ENCODE measurements at regions not wholly inside any gene's neighbourhood (a gene's known extent, or its start where the extent isn't known, plus 50 kb on each side); places are given as distances from the start of the nearest gene placed in this dataset.

DNA sequence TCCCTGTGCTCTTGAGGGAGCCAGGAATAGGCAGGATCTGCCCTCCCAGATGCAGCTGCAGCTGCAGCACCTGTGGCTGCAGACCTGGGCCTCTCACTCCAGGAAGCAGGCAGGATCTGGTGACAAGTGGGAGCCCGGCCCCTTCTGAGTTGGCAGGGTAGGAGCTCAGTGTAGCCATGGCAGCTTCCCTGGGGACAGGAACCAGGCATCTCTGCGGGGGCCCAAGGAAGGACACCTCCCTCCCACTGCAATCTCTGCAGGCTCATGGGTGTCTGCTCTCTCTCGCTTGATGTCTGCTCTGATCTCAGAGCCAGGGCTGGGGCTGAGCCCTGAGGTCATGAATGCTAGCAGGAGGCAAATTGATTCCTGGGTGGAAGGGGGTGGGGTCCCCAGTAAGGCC is 592.5 kb upstream of the CA10 start:
- DNase-seq (ENCODE audit: insufficient read length, low spot score) (no peak), FAIRE-seq (no peak)
- TF ChIP-seq CTCF (IDR thresholded peaks at IDR 0.05; ENCODE audit: insufficient read depth, missing control alignments), result no peak

- FAIRE-seq (no peak), DNase-seq (ENCODE audit: insufficient read length, low spot score) (no peak)
- no peak for TF ChIP-seq CTCF (IDR thresholded peaks at IDR 0.05; ENCODE audit: insufficient read depth, missing control alignments)
Observed at GRCh38 chr17:52744179-52744578, 585.7 kb upstream of the CA10 start.

- DNase-seq (ENCODE audit: insufficient read length, low spot score) (no peak), FAIRE-seq (no peak)
- TF ChIP-seq CTCF (IDR thresholded peaks at IDR 0.05; ENCODE audit: insufficient read depth, missing control alignments), result no peak
Observed at GRCh38 chr17:52740006-52740405, 581.5 kb upstream of the CA10 start.

DNA sequence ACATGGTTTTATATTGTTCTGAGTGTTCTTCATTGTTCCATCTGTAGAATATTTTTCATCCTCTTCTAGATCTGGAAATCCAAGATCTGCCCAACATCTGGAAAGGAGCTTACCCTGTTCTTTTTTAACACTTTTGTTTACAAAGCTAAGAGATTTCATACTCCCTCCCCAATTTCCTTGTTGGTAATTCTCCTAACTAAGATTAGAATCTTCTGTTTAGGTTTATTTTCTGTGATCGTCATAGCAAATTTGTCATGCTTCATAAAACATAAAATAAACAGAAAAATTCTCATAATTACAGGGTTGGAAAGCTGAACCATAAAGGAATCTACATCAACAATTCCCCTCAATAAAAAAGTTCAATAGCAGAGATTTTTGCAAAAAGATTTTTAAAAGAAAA is 580.3 kb upstream of the CA10 start:
- DNase-seq (ENCODE audit: insufficient read length, low spot score) (no peak), FAIRE-seq (no peak)
- TF ChIP-seq CTCF (IDR thresholded peaks at IDR 0.05; ENCODE audit: insufficient read depth, missing control alignments), result no peak

- FAIRE-seq (no peak), DNase-seq (ENCODE audit: insufficient read length, low spot score) (no peak)
- no peak for TF ChIP-seq CTCF (IDR thresholded peaks at IDR 0.05; ENCODE audit: insufficient read depth, missing control alignments)
Observed at GRCh38 chr17:52737071-52737470, 578.6 kb upstream of the CA10 start.

GRCh38 chr17:52732841-52733240 is 574.3 kb upstream of the CA10 start:
- no peak for TF ChIP-seq CTCF (IDR thresholded peaks at IDR 0.05; ENCODE audit: insufficient read depth, missing control alignments)
- DNase-seq (ENCODE audit: insufficient read length, low spot score) (no peak), FAIRE-seq (no peak)

DNA sequence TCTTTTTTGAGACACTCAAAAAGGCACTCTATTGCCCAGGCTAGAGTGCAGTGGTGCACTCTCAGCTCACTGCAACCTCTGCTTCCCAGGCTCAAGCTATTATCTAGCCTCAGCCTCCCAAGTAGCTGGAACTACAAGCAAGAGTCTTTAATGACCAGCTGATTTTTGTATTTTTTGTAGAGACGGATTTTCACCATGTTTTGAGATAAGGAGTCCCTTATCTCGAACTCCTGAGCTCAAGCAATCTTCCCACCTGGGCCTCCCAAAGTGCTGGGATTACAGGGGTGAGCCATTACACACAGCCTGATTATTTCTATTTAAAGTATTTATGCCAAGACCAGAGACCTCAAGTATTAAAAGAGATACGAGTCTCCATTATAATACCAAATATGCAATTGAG is 566.1 kb upstream of the CA10 start:
- TF ChIP-seq CTCF (IDR thresholded peaks at IDR 0.05; ENCODE audit: insufficient read depth, missing control alignments), result no peak
- no peak for DNase-seq (ENCODE audit: insufficient read length, low spot score)
- FAIRE-seq, result no peak
